ENCODE measurements at regions not wholly inside any gene's neighbourhood (a gene's known extent, or its start where the extent isn't known, plus 50 kb on each side); places are given as distances from the start of the nearest gene placed in this dataset.

GRCh38 chr16:66113223-66113622, 253.3 kb upstream of the CDH5 start:
- 100% methylated on average over 1 of the region's 2 CpGs for WGBS (ENCODE audit: insufficient coverage)
- Histone ChIP-seq H3K79me2 (ENCODE audit: control insufficient read depth, insufficient read depth, low read length) (no peaks in the 10 kb centered on the region), H3K9me3 (ENCODE audit: control extremely low read depth in 1 of 3, control insufficient read depth in 2 of 3, insufficient read depth in 1 of 3, low read length in 2 of 3) (no peaks in the 10 kb centered on the region), H3K36me3 (replicated peaks in 1 of 2; ENCODE audit: control extremely low read depth in 1 of 2, control insufficient read depth in 1 of 2, extremely low read depth in 1 of 2, insufficient read depth in 2 of 2, low read length in 1 of 2) (no peaks in the 10 kb centered on the region), H3K4me3 (ENCODE audit: control extremely low read depth in 1 of 5, extremely low read depth in 1 of 5, insufficient read depth in 1 of 5, low read depth in 2 of 5, low read length in 4 of 5) (no peak overlapping the region), H3K4me2 (replicated peaks; ENCODE audit: low read depth, low read length, poor library complexity, severe bottlenecking) (no peak overlapping the region), H3K9ac (ENCODE audit: low read length) (no peak overlapping the region), H3K4me1 (ENCODE audit: control insufficient read depth in 2 of 2, insufficient read depth in 2 of 2, low read length in 2 of 2) (no peaks in the 10 kb centered on the region), H4K20me1 (ENCODE audit: control insufficient read depth, insufficient read depth, low read length, poor library complexity, severe bottlenecking) (no peaks in the 10 kb centered on the region), H3K27ac (ENCODE audit: low read length in 2 of 2) (no peak overlapping the region), H2AFZ (ENCODE audit: insufficient read depth, low read depth, low read length, poor library complexity, severe bottlenecking) (no peak overlapping the region), H3K27me3 (replicated peaks in 1 of 4; ENCODE audit: control extremely low read depth in 1 of 4, control insufficient read depth in 3 of 4, insufficient read depth in 4 of 4, low read length in 3 of 4) (no peaks in the 10 kb centered on the region)
- no peak for ATAC-seq (ENCODE audit: low read depth)
- ChIA-PET CTCF (no interaction called here), POLR2A (no interaction called here)
- no peak overlapping the region for H3K27ac Mint-ChIP-seq
- TF ChIP-seq CTCF (IDR thresholded peaks at IDR 0.05) (no peak), EZH2 (IDR thresholded peaks at IDR 0.05; ENCODE audit: borderline replicate concordance, insufficient read depth, low read depth, low read length, poor library complexity, severe bottlenecking) (no peak)
- intact Hi-C loops (cut with micrococcal nuclease), result no loop called here
- no peaks in the 10 kb centered on the region for H3K9me3 Mint-ChIP-seq (ENCODE audit: insufficient read depth)
- H3K4me1 Mint-ChIP-seq, result no peaks in the 10 kb centered on the region
- H3K27me3 Mint-ChIP-seq, result peaks cover 14% of the 10 kb centered on the region
- no peak overlapping the region for H3K4me3 Mint-ChIP-seq
- no peak for DNase-seq

GRCh38 chr16:66109677-66110076, 256.8 kb upstream of the CDH5 start:
- H3K79me2 ChIP-seq (ENCODE audit: control insufficient read depth, insufficient read depth, low read length), result no peaks in the 10 kb centered on the region

More at GRCh38 chr16:66109677-66110076, 256.8 kb upstream of the CDH5 start:
- no peaks in the 10 kb centered on the region for H3K4me1 ChIP-seq (ENCODE audit: control insufficient read depth in 2 of 2, insufficient read depth in 2 of 2, low read length in 2 of 2)
- no peak overlapping the region for H3K4me2 ChIP-seq (replicated peaks; ENCODE audit: low read depth, low read length, poor library complexity, severe bottlenecking)
- H2AFZ ChIP-seq (ENCODE audit: insufficient read depth, low read depth, low read length, poor library complexity, severe bottlenecking), result no peak overlapping the region
- CTCF ChIA-PET, result no interaction called here
- H3K9me3 Mint-ChIP-seq (ENCODE audit: insufficient read depth), result no peaks in the 10 kb centered on the region
- H3K36me3 ChIP-seq (replicated peaks in 1 of 2; ENCODE audit: control extremely low read depth in 1 of 2, control insufficient read depth in 1 of 2, extremely low read depth in 1 of 2, insufficient read depth in 2 of 2, low read length in 1 of 2), result no peaks in the 10 kb centered on the region
- H3K4me3 Mint-ChIP-seq, result no peak overlapping the region
- peaks cover 10% of the 10 kb centered on the region for H3K27me3 Mint-ChIP-seq
- H3K4me3 ChIP-seq (ENCODE audit: control extremely low read depth in 1 of 5, extremely low read depth in 1 of 5, insufficient read depth in 1 of 5, low read depth in 2 of 5, low read length in 4 of 5), result no peak overlapping the region
- no peaks in the 10 kb centered on the region for H3K27me3 ChIP-seq (replicated peaks in 1 of 4; ENCODE audit: control extremely low read depth in 1 of 4, control insufficient read depth in 3 of 4, insufficient read depth in 4 of 4, low read length in 3 of 4)
- no peaks in the 10 kb centered on the region for H3K4me1 Mint-ChIP-seq
- intact Hi-C loops (cut with micrococcal nuclease), result no loop called here
- no peaks in the 10 kb centered on the region for H4K20me1 ChIP-seq (ENCODE audit: control insufficient read depth, insufficient read depth, low read length, poor library complexity, severe bottlenecking)
- TF ChIP-seq CTCF (IDR thresholded peaks at IDR 0.05) (no peak), EZH2 (IDR thresholded peaks at IDR 0.05; ENCODE audit: borderline replicate concordance, insufficient read depth, low read depth, low read length, poor library complexity, severe bottlenecking) (no peak)
- no peak overlapping the region for H3K27ac Mint-ChIP-seq
- H3K9ac ChIP-seq (ENCODE audit: low read length), result no peak overlapping the region
- peaks cover 0 to 3% (median 0%) of the 10 kb centered on the region in 3 donors for H3K9me3 ChIP-seq (ENCODE audit: control extremely low read depth in 1 of 3, control insufficient read depth in 2 of 3, insufficient read depth in 1 of 3, low read length in 2 of 3)
- WGBS (ENCODE audit: insufficient coverage), result no CpG with 5 or more reads among the region's 1 CpG
- ATAC-seq (ENCODE audit: low read depth) (no peak), DNase-seq (no peak)
- POLR2A ChIA-PET, result no interaction called here
- no peak overlapping the region for H3K27ac ChIP-seq (ENCODE audit: low read length in 2 of 2)
